ENCODE measurements at regions not wholly inside any gene's neighbourhood (a gene's known extent, or its start where the extent isn't known, plus 50 kb on each side); places are given as distances from the start of the nearest gene placed in this dataset.

DNA sequence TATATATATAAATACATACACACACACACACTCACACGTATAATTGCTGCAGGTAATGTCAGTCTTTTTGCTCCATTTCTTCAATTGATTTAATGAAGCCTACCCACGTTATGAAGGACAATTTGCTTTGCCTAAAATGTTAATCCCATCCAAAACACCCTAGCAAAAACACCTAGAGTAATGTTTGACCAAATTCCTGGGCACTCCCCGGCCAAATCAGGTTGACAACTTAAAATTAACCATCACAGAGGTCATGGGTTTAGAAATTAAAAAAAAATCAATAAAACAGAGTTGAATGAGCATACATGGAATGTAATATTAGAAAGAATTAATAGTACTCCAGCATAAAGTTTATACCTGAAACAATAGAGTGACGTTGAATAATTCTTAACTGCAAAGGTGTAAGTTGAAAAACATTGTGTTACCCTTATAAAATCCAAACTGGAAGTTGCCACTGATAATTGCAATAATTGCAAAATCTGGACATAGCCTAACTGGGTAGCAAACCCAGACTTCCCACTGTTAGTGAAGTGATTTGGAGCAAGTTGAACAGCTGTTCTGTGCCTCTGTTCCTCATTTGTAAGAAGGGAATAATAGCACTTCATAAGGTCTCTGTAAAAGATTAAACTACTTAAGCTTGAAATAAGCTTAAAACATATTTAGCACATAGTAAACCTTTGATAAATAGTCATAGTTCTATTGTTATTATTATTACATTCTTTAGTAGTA, 2120.5 kb downstream of the PCDH7 start:
- POLR2A ChIA-PET (ENCODE audit: unreplicated experiment) = no interaction called here
- no peaks in the 10 kb centered on the region for H3K4me1 ChIP-seq (ENCODE audit: insufficient read depth, low read length)

DNA sequence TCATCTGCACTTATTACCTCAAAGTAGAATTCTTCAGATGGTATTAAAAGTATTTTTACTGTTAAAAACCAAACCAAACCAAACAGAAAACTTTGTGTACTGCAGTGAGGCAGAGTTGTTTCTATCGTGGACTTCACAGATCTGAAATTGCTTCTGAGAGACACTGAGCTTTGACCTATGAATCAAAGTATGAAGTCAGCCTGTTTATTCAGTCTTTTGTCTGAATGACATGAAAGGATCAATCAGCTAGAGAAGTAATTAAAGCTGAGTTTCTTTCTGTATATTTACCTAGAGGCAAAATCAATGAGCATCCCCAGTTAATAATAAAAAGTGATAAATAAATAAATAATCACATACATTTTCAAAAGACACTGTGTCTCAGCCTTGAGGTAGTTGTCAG, 2121.0 kb downstream of the PCDH7 start:
- no peaks in the 10 kb centered on the region for H3K27me3 ChIP-seq (ENCODE audit: low read length)
- TF ChIP-seq EZH2 (IDR thresholded peaks at IDR 0.05; ENCODE audit: low read length, unreplicated experiment) (no peak), EZH2phosphoT487 (IDR thresholded peaks at IDR 0.05; ENCODE audit: borderline replicate concordance, low read length) (no peak)
- TF ChIP-seq, protein P1, sequence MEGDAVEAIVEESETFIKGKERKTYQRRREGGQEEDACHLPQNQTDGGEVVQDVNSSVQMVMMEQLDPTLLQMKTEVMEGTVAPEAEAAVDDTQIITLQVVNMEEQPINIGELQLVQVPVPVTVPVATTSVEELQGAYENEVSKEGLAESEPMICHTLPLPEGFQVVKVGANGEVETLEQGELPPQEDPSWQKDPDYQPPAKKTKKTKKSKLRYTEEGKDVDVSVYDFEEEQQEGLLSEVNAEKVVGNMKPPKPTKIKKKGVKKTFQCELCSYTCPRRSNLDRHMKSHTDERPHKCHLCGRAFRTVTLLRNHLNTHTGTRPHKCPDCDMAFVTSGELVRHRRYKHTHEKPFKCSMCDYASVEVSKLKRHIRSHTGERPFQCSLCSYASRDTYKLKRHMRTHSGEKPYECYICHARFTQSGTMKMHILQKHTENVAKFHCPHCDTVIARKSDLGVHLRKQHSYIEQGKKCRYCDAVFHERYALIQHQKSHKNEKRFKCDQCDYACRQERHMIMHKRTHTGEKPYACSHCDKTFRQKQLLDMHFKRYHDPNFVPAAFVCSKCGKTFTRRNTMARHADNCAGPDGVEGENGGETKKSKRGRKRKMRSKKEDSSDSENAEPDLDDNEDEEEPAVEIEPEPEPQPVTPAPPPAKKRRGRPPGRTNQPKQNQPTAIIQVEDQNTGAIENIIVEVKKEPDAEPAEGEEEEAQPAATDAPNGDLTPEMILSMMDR (conservative IDR thresholded peaks at IDR 0.05; ENCODE audit: low read depth, low read length) = no peak
- intact Hi-C loops (cut with micrococcal nuclease) = no loop called here
- no peaks in the 10 kb centered on the region for H3K9me3 ChIP-seq (ENCODE audit: low read length)
- H3K4me3 ChIP-seq (ENCODE audit: low read length) = no peak overlapping the region
- ATAC-seq = no peak
- no peaks in the 10 kb centered on the region for H3F3A ChIP-seq (ENCODE audit: low read length, unreplicated experiment)
- H3K27ac ChIP-seq (ENCODE audit: low read length) = no peak overlapping the region
- H3K9ac ChIP-seq (ENCODE audit: low read length) = no peak overlapping the region
- H3K79me2 ChIP-seq (ENCODE audit: low read length) = no peaks in the 10 kb centered on the region
- POLR2A ChIA-PET (ENCODE audit: unreplicated experiment) = no interaction called here
- H4K20me1 ChIP-seq (ENCODE audit: low read length) = no peaks in the 10 kb centered on the region
- no peak for DNase-seq
- no peaks in the 10 kb centered on the region for H3K9me2 ChIP-seq (replicated peaks; ENCODE audit: low read length)
- no peaks in the 10 kb centered on the region for H3K4me1 ChIP-seq (ENCODE audit: insufficient read depth, low read length)
- no TSS peak for BruUV-seq (replicated peaks)
- CTCF ChIA-PET = no interaction called here
- H2AFZ ChIP-seq (ENCODE audit: low read length) = no peak overlapping the region
- no peaks in the 10 kb centered on the region for H3K36me3 ChIP-seq (ENCODE audit: low read depth, low read length)
- H3K4me2 ChIP-seq (ENCODE audit: low read length) = no peak overlapping the region

More for the DNA sequence above, 2120.5 kb downstream of the PCDH7 start:
- Histone ChIP-seq H3K27ac (ENCODE audit: low read length) (no peak overlapping the region), H3K4me2 (ENCODE audit: low read length) (no peak overlapping the region), H3K4me3 (ENCODE audit: low read length) (no peak overlapping the region), H3K27me3 (ENCODE audit: low read length) (no peaks in the 10 kb centered on the region), H3K9me3 (ENCODE audit: low read length) (no peaks in the 10 kb centered on the region), H2AFZ (ENCODE audit: low read length) (no peak overlapping the region), H3K36me3 (ENCODE audit: low read depth, low read length) (no peaks in the 10 kb centered on the region), H3K9me2 (replicated peaks; ENCODE audit: low read length) (no peaks in the 10 kb centered on the region), H3F3A (ENCODE audit: low read length, unreplicated experiment) (no peaks in the 10 kb centered on the region), H3K9ac (ENCODE audit: low read length) (no peak overlapping the region), H4K20me1 (ENCODE audit: low read length) (no peaks in the 10 kb centered on the region), H3K79me2 (ENCODE audit: low read length) (no peaks in the 10 kb centered on the region)
- intact Hi-C loops (cut with micrococcal nuclease) = no loop called here
- DNase-seq (no peak), ATAC-seq (no peak)
- TF ChIP-seq EZH2phosphoT487 (IDR thresholded peaks at IDR 0.05; ENCODE audit: borderline replicate concordance, low read length) (no peak), EZH2 (IDR thresholded peaks at IDR 0.05; ENCODE audit: low read length, unreplicated experiment) (no peak)
- TF ChIP-seq, protein P1 (conservative IDR thresholded peaks at IDR 0.05; ENCODE audit: low read depth, low read length) = no peak
- no TSS peak for BruUV-seq (replicated peaks)
- CTCF ChIA-PET = no interaction called here

DNA sequence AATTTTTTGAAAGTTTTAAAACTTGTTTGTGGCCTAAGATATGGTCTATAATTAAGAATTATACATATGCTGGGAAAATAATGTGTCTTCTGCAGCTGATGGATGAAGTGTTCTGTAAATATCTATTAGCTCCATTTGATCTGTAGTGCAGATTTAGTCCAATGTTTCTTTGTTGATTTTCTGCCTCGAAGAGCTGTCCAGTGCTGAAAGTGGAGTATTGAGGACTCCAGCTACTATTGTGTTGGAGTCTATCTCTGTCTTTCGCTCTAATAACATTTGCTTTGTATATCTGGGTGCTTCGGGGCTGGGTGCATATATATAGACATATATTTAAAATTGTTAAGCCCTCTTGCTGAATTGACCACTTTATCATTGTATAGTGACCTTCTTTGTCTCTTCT, 2127.3 kb downstream of the PCDH7 start:
- H3K36me3 ChIP-seq (ENCODE audit: low read depth, low read length) = no peaks in the 10 kb centered on the region
- H3K4me1 ChIP-seq (ENCODE audit: insufficient read depth, low read length) = no peaks in the 10 kb centered on the region
- H3K79me2 ChIP-seq (ENCODE audit: low read length) = no peaks in the 10 kb centered on the region
- DNase-seq (peak; percentile 32), ATAC-seq (no peak)
- H3K9me2 ChIP-seq (replicated peaks; ENCODE audit: low read length) = no peaks in the 10 kb centered on the region
- CTCF ChIA-PET = no interaction called here
- POLR2A ChIA-PET (ENCODE audit: unreplicated experiment) = no interaction called here
- no peaks in the 10 kb centered on the region for H3K27me3 ChIP-seq (ENCODE audit: low read length)
- no peaks in the 10 kb centered on the region for H3F3A ChIP-seq (ENCODE audit: low read length, unreplicated experiment)
- H3K27ac ChIP-seq (ENCODE audit: low read length) = no peak overlapping the region
- H3K9ac ChIP-seq (ENCODE audit: low read length) = no peak overlapping the region
- intact Hi-C loops (cut with micrococcal nuclease) = no loop called here
- H3K4me2 ChIP-seq (ENCODE audit: low read length) = no peak overlapping the region
- H2AFZ ChIP-seq (ENCODE audit: low read length) = no peak overlapping the region
- no peaks in the 10 kb centered on the region for H3K9me3 ChIP-seq (ENCODE audit: low read length)
- H4K20me1 ChIP-seq (ENCODE audit: low read length) = no peaks in the 10 kb centered on the region
- no peak overlapping the region for H3K4me3 ChIP-seq (ENCODE audit: low read length)
- BruUV-seq (replicated peaks) = no TSS peak
- no peak for TF ChIP-seq EZH2phosphoT487 (IDR thresholded peaks at IDR 0.05; ENCODE audit: borderline replicate concordance, low read length)
- no peak for TF ChIP-seq EZH2 (IDR thresholded peaks at IDR 0.05; ENCODE audit: low read length, unreplicated experiment)
- TF ChIP-seq, protein P1 (conservative IDR thresholded peaks at IDR 0.05; ENCODE audit: low read depth, low read length) = no peak
